Endothelial cell of umbilical vein (primary cell): ENCODE measurements at regions not wholly inside any gene's neighbourhood (a gene's known extent, or its start where the extent isn't known, plus 50 kb on each side); places are given as distances from the start of the nearest gene placed in this dataset.

Source experiments
- CTCF ChIP-seq, 2 donors: IDR thresholded peaks; 1 replicate in 1 of 2; 2 replicates in 1 of 2; pipeline ENCODE4 v1.5.1; 2011; ENCODE audit warnings: low read length in 2 of 2, mild to moderate bottlenecking in 2 of 2, moderate library complexity in 2 of 2, control low read depth in 1 of 2, inconsistent platforms in 1 of 2, low read depth in 1 of 2; ENCODE audit not compliant: insufficient read depth in 1 of 2; ENCODE audit errors: extremely low read depth in 1 of 2
- EZH2 ChIP-seq: IDR thresholded peaks from 2 replicates; pipeline ENCODE4 v1.6.1; 2012; ENCODE audit warnings: borderline replicate concordance, low read depth, mild to moderate bottlenecking, moderate library complexity, low read length, inconsistent platforms; ENCODE audit not compliant: severe bottlenecking
- MAX ChIP-seq: IDR thresholded peaks from 2 replicates; pipeline ENCODE4 v1.6.1; 2011; ENCODE audit not compliant: insufficient read depth, insufficient read length
- POLR2A ChIP-seq: IDR thresholded peaks from 2 replicates; pipeline ENCODE4 v1.6.1; 2012; ENCODE audit warnings: low read depth, mild to moderate bottlenecking, control low read depth, low read length
- POLR2AphosphoS5 ChIP-seq: IDR thresholded peaks from 2 replicates; pipeline ENCODE4 v1.6.1; 2012; ENCODE audit warnings: low read depth, mild to moderate bottlenecking, control low read depth, low read length, moderate library complexity; ENCODE audit not compliant: insufficient read depth

- TF ChIP-seq EZH2 (no peak), CTCF (IDR thresholded peaks at IDR 0.05; ENCODE audit: extremely low read depth in 1 of 2, insufficient read depth in 1 of 2, low read depth in 1 of 2, low read length in 2 of 2) (no peak), MAX (no peak), POLR2A (no peak), POLR2AphosphoS5 (no peak)
These were observed 255.1 kb downstream of the MAP2K6 start for GRCh38 chr17:69669441-69670178.
